Activated CD4-positive, alpha-beta T cell treated with anti-CD3 and anti-CD28 coated beads, Interleukin-2, Interleukin-4, amounts not matched to agents 100 ng/mL and 50 ng/mL, durations not matched to agents 16 hours and 8 hours (primary cell): ENCODE measurements at regions not wholly inside any gene's neighbourhood (a gene's known extent, or its start where the extent isn't known, plus 50 kb on each side); places are given as distances from the start of the nearest gene placed in this dataset.
"Not testable (repeated sequence)": the region's sequence is repeated elsewhere in the genome, so short reads cannot be mapped to it uniquely, and the experiment has no call there.

Experiments used
- DNase-seq: peaks from one replicate; pipeline ENCODE4 v3.0.0-alpha.2; 2020; ENCODE audit warnings: low spot score

- DNase-seq, result no peak
Observed at GRCh38 chr5:104859437-104859836, 1296.8 kb upstream of the NUDT12 start.

- not testable (repeated sequence) for DNase-seq
Observed at GRCh38 chr5:104852099-104852498, 1289.5 kb upstream of the NUDT12 start.

- DNase-seq, result no peak
Observed at GRCh38 chr5:104845541-104845940, 1283.0 kb upstream of the NUDT12 start.

- DNase-seq, result no peak
Observed at GRCh38 chr5:104843822-104844221, 1281.2 kb upstream of the NUDT12 start.

- DNase-seq, result no peak
Observed at GRCh38 chr5:104840284-104840683, 1277.7 kb upstream of the NUDT12 start.

- not testable (repeated sequence) for DNase-seq
Observed at GRCh38 chr5:104831515-104831914, 1268.9 kb upstream of the NUDT12 start.

GRCh38 chr5:104821606-104822005 is 1259.0 kb upstream of the NUDT12 start:
- DNase-seq, result no peak

GRCh38 chr5:104817127-104817526 is 1254.5 kb upstream of the NUDT12 start:
- DNase-seq, result no peak

GRCh38 chr5:104815212-104815611 is 1252.6 kb upstream of the NUDT12 start:
- no peak for DNase-seq

GRCh38 chr5:104800440-104801048 is 1238.0 kb upstream of the NUDT12 start:
- no peak for DNase-seq

- DNase-seq, result no peak
Observed at GRCh38 chr5:104793755-104794080, 1231.1 kb upstream of the NUDT12 start.

GRCh38 chr5:104793031-104793754 is 1230.6 kb upstream of the NUDT12 start:
- no peak for DNase-seq

GRCh38 chr5:104789366-104789765 is 1226.8 kb upstream of the NUDT12 start:
- no peak for DNase-seq

- DNase-seq, result no peak
Observed at GRCh38 chr5:104785097-104785496, 1222.5 kb upstream of the NUDT12 start.

- DNase-seq, result no peak
Observed at GRCh38 chr5:104774372-104774771, 1211.8 kb upstream of the NUDT12 start.

GRCh38 chr5:104764197-104764596 is 1201.6 kb upstream of the NUDT12 start:
- no peak for DNase-seq

GRCh38 chr5:104763216-104763615 is 1200.6 kb upstream of the NUDT12 start:
- no peak for DNase-seq

GRCh38 chr5:104757915-104758314 is 1195.3 kb upstream of the NUDT12 start:
- no peak for DNase-seq

GRCh38 chr5:104755806-104756205 is 1193.2 kb upstream of the NUDT12 start:
- DNase-seq, result no peak

GRCh38 chr5:104754311-104754995 is 1191.9 kb upstream of the NUDT12 start:
- DNase-seq, result no peak

- no peak for DNase-seq
Observed at GRCh38 chr5:104751969-104752368, 1189.4 kb upstream of the NUDT12 start.

GRCh38 chr5:104739905-104740304 is 1177.3 kb upstream of the NUDT12 start:
- no peak for DNase-seq

- DNase-seq, result no peak
Observed at GRCh38 chr5:104739503-104739902, 1176.9 kb upstream of the NUDT12 start.
